ENCODE measurements at regions not wholly inside any gene's neighbourhood (a gene's known extent, or its start where the extent isn't known, plus 50 kb on each side); places are given as distances from the start of the nearest gene placed in this dataset.

DNA sequence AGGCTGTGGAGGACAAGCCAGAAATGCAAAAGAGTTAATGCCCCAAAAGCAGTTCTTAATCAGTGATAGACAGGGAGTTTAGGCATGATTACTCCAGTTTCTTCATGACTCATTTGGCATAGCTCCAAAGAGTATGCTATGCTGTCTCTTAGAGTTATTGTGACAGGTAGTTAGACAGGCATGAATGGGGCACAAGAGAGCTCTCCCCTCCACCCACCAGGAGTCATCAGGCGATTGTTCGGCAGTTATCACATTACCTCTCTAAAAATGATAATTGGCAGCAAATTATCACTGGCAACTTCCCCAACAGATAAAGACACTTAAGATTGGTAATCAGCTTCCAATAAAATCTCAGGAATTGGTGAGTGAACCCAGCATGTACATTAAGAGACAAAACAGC lies 320.1 kb downstream of the DAD1 start:
- TF ChIP-seq, protein P1, sequence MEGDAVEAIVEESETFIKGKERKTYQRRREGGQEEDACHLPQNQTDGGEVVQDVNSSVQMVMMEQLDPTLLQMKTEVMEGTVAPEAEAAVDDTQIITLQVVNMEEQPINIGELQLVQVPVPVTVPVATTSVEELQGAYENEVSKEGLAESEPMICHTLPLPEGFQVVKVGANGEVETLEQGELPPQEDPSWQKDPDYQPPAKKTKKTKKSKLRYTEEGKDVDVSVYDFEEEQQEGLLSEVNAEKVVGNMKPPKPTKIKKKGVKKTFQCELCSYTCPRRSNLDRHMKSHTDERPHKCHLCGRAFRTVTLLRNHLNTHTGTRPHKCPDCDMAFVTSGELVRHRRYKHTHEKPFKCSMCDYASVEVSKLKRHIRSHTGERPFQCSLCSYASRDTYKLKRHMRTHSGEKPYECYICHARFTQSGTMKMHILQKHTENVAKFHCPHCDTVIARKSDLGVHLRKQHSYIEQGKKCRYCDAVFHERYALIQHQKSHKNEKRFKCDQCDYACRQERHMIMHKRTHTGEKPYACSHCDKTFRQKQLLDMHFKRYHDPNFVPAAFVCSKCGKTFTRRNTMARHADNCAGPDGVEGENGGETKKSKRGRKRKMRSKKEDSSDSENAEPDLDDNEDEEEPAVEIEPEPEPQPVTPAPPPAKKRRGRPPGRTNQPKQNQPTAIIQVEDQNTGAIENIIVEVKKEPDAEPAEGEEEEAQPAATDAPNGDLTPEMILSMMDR (IDR thresholded peaks at IDR 0.05; ENCODE audit: unreplicated experiment) = no peak
- H3K4me1 Mint-ChIP-seq (ENCODE audit: unreplicated experiment) = peaks cover 13% of the 10 kb centered on the region
- no peaks in the 10 kb centered on the region for H3K9me3 Mint-ChIP-seq (ENCODE audit: unreplicated experiment)
- H3K4me3 Mint-ChIP-seq (ENCODE audit: unreplicated experiment) = no peak overlapping the region
- H3K27ac Mint-ChIP-seq (ENCODE audit: unreplicated experiment) = no peak overlapping the region
- no peak for DNase-seq (ENCODE audit: low spot score)
- no peaks in the 10 kb centered on the region for H3K36me3 Mint-ChIP-seq (ENCODE audit: low read depth, unreplicated experiment)
- peaks cover 2% of the 10 kb centered on the region for H3K27me3 Mint-ChIP-seq (ENCODE audit: unreplicated experiment)

DNA sequence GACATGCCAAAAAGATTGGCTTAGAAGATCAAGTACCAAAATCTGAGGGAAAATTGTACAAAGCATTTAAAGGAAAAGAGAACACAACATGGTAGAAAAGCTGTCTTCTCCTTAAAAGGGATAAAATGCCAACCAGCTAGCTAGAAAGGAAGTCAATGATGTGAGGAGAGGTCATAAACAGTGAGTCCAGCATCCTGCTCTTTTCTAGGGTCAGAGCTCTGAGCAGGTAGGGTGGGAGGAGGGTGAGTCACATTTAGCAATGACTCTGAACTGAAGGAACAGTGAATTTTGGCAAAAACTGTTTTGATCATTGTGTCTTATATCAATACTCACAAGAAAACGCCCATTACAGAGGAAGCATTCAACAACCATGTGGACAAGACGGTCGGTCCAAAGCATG lies 322.3 kb downstream of the DAD1 start:
- TF ChIP-seq, protein P1 (IDR thresholded peaks at IDR 0.05; ENCODE audit: unreplicated experiment) = no peak
- no peaks in the 10 kb centered on the region for H3K9me3 Mint-ChIP-seq (ENCODE audit: unreplicated experiment)
- peaks cover 2% of the 10 kb centered on the region for H3K27me3 Mint-ChIP-seq (ENCODE audit: unreplicated experiment)
- H3K36me3 Mint-ChIP-seq (ENCODE audit: low read depth, unreplicated experiment) = no peaks in the 10 kb centered on the region
- H3K27ac Mint-ChIP-seq (ENCODE audit: unreplicated experiment) = no peak overlapping the region
- H3K4me1 Mint-ChIP-seq (ENCODE audit: unreplicated experiment) = peaks cover 13% of the 10 kb centered on the region
- no peak overlapping the region for H3K4me3 Mint-ChIP-seq (ENCODE audit: unreplicated experiment)
- no peak for DNase-seq (ENCODE audit: low spot score)

DNA sequence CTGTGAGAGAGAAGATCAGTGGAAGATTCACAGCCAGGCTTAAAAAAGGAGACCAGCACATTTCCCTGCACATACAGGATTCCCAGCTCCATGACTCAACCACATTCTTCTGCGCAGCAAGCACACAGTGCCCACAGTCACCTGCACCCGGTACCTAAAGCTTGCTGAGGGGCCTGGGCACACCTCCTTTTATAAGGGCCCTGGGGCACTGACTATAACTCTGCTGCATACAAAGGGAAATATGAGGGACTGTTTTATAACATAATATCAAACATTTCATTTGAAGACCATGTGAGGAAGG lies 322.9 kb downstream of the DAD1 start:
- Mint-ChIP-seq H3K4me3 (ENCODE audit: unreplicated experiment) (no peak overlapping the region), H3K27me3 (ENCODE audit: unreplicated experiment) (peaks cover 2% of the 10 kb centered on the region), H3K9me3 (ENCODE audit: unreplicated experiment) (no peaks in the 10 kb centered on the region), H3K36me3 (ENCODE audit: low read depth, unreplicated experiment) (no peaks in the 10 kb centered on the region), H3K4me1 (ENCODE audit: unreplicated experiment) (peaks cover 13% of the 10 kb centered on the region), H3K27ac (ENCODE audit: unreplicated experiment) (no peak overlapping the region)
- TF ChIP-seq, protein P1 (IDR thresholded peaks at IDR 0.05; ENCODE audit: unreplicated experiment) = no peak
- no peak for DNase-seq (ENCODE audit: low spot score)

DNA sequence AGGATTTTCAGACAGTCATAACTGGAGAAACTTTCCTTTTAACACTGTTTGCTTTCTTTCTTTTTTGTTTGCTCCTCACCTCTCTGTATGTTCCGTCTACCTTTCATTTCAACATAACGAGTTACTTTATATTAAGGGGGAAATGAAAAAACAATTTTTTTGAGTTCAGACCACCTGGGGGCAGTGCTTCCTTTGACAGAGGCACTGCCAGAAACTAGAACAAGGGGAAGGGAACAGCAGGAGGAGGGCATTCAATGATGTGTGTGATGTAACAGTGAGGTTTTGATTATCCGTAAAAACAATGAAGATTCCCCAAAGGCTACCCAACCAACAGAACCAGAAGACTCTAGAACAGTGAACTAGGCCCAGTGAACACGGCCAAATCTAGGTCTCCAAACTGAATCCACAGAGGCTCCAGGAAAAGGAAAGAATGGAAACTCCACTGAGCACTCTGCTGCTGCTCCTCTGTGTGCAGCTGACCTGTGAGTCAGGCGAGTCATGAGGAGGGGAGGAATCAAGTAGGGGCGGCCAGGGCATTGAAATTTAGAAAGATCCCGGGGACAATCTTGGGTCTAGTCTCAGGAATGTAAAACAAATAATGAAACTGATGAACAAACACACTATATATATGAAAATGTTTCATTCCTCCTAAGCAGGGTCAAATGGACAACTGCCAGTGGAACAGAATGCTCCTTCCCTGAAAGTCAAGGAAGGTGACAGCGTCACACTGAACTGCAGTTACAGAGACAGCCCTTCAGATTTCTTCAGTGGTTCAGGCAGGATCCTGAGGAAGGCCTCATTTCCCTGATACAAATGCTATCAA lies 323.5 kb downstream of the DAD1 start:
- Mint-ChIP-seq H3K9me3 (ENCODE audit: unreplicated experiment) (no peaks in the 10 kb centered on the region), H3K27ac (ENCODE audit: unreplicated experiment) (no peak overlapping the region)

DNA sequence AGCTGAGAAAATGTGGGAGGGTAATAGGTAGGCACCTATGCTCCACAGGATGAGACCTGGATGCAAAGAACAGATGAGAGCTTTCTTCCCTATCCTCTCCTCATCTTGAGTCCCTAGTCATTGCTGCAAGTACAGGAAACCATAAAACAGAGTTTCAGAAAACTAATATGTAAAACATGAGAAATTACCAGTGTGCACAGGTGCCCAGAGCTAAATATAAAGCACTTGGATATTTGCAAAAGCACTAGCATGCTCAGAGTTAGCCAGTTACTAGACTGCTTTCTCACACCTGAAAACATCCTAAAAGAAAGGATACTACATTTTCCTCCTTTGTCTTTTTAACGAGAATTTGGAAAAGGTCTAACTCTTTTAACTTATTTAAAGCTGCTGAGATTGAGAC lies 324.3 kb downstream of the DAD1 start:
- Mint-ChIP-seq H3K27ac (ENCODE audit: unreplicated experiment) (no peak overlapping the region), H3K36me3 (ENCODE audit: low read depth, unreplicated experiment) (no peaks in the 10 kb centered on the region), H3K9me3 (ENCODE audit: unreplicated experiment) (no peaks in the 10 kb centered on the region), H3K27me3 (ENCODE audit: unreplicated experiment) (peaks cover 4% of the 10 kb centered on the region), H3K4me1 (ENCODE audit: unreplicated experiment) (peaks cover 13% of the 10 kb centered on the region), H3K4me3 (ENCODE audit: unreplicated experiment) (no peak overlapping the region)
- DNase-seq (ENCODE audit: low spot score) = no peak
- TF ChIP-seq, protein P1 (IDR thresholded peaks at IDR 0.05; ENCODE audit: unreplicated experiment) = no peak

More for the DNA sequence above, 323.5 kb downstream of the DAD1 start:
- TF ChIP-seq, protein P1 (IDR thresholded peaks at IDR 0.05; ENCODE audit: unreplicated experiment) = no peak
- DNase-seq (ENCODE audit: low spot score) = no peak
- Mint-ChIP-seq H3K4me3 (ENCODE audit: unreplicated experiment) (no peak overlapping the region), H3K4me1 (ENCODE audit: unreplicated experiment) (peaks cover 13% of the 10 kb centered on the region), H3K36me3 (ENCODE audit: low read depth, unreplicated experiment) (no peaks in the 10 kb centered on the region), H3K27me3 (ENCODE audit: unreplicated experiment) (peaks cover 3% of the 10 kb centered on the region)
